ENCODE measurements at regions not wholly inside any gene's neighbourhood (a gene's known extent, or its start where the extent isn't known, plus 50 kb on each side); places are given as distances from the start of the nearest gene placed in this dataset.

DNA sequence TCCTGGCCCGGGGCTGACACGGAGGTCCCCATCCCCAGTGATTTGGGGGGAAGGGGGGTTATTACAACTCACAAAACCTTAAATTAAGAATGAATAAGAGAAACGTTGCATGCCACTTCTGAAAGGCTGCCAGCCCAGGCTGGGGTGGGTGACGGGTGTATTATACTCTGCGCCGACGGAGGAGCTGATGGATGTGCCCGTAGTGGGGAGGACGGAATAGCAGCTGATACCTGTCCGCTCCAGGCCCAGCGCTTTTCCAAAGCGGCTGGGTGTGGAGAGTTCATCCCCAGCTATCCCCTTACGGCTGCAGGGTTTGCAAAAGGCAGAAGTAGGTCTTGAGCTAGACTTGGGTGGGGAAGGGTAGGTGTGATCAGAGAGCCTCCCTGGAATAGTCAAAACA is 63.8 kb upstream of the CASZ1 start:
- TF ChIP-seq GATA2 (IDR thresholded peaks at IDR 0.05; ENCODE audit: low read depth, low read length) (no peak), GATA3 (IDR thresholded peaks at IDR 0.05; ENCODE audit: low read depth, low read length) (no peak)

Data from SH-SY5Y (cell line).